H1 (cell line): ENCODE measurements at regions not wholly inside any gene's neighbourhood (a gene's known extent, or its start where the extent isn't known, plus 50 kb on each side); places are given as distances from the start of the nearest gene placed in this dataset.

ENCODE experiments used
- ATF2 ChIP-seq: IDR thresholded peaks from 2 replicates; pipeline ENCODE4 v1.6.1; 2012; ENCODE audit warnings: low read length, inconsistent platforms
- CREB1 ChIP-seq: IDR thresholded peaks from 2 replicates; pipeline ENCODE4 v1.6.1; 2012; ENCODE audit warnings: inconsistent platforms
- CTCF ChIP-seq, 3 experiments: IDR thresholded peaks; 1 replicate in 2 of 3; 2 replicates in 1 of 3; pipeline versions ENCODE4 v1.5.1 to v1.6.1; 2011; ENCODE audit warnings: low read length in 3 of 3, mild to moderate bottlenecking in 3 of 3, inconsistent platforms in 2 of 3, low read depth in 1 of 3, moderate library complexity in 1 of 3; ENCODE audit not compliant: insufficient read depth in 1 of 3; ENCODE audit errors: control extremely low read depth in 1 of 3
- EZH2 ChIP-seq: fragments of 200-600 bp; sonication (generic); IDR thresholded peaks from 2 replicates; pipeline ENCODE4 v1.7.1; 2012; ENCODE audit warnings: low read depth, mild to moderate bottlenecking, moderate library complexity, low read length, inconsistent platforms; ENCODE audit not compliant: severe bottlenecking
- POLR2A ChIP-seq, 2 experiments: IDR thresholded peaks; 1 replicate in 1 of 2; 2 replicates in 1 of 2; pipeline ENCODE4 v1.6.1; 2011; ENCODE audit warnings: low read depth in 2 of 2, low read length in 2 of 2, mild to moderate bottlenecking in 2 of 2; ENCODE audit errors: control extremely low read depth in 1 of 2
- POLR2AphosphoS5 ChIP-seq: IDR thresholded peaks from 2 replicates; pipeline ENCODE4 v1.6.1; 2011; ENCODE audit warnings: low read depth, low read length
- SIN3A ChIP-seq, 2 experiments: IDR thresholded peaks in 1 of 2; conservative IDR thresholded peaks in 1 of 2; 2 replicates each; pipeline ENCODE4 v1.6.1; 2011 to 2012; ENCODE audit warnings: low read length in 2 of 2, improper control_type of control experiment in 1 of 2, low read depth in 1 of 2, mild to moderate bottlenecking in 1 of 2
- TAF1 ChIP-seq: IDR thresholded peaks from 2 replicates; pipeline ENCODE4 v1.6.1; 2011; ENCODE audit warnings: mild to moderate bottlenecking, low read depth, low read length
- YY1 ChIP-seq: IDR thresholded peaks from 2 replicates; pipeline ENCODE4 v1.6.1; 2011; ENCODE audit warnings: low read depth, mild to moderate bottlenecking, low read length

GRCh38 chr3:8050283-8050682 lies 451.3 kb upstream of the LMCD1 start:
- TF ChIP-seq CTCF (IDR thresholded peaks at IDR 0.05; ENCODE audit: control extremely low read depth in 1 of 3, insufficient read depth in 1 of 3, low read depth in 1 of 3, low read length in 3 of 3) (no peak), CREB1 (no peak), POLR2AphosphoS5 (no peak), ATF2 (no peak), TAF1 (no peak), YY1 (no peak), POLR2A (IDR thresholded peaks at IDR 0.05; ENCODE audit: control extremely low read depth in 1 of 2, low read depth in 2 of 2, low read length in 2 of 2) (no peak), SIN3A (conservative IDR thresholded peaks at IDR 0.05 in 1 of 2, IDR thresholded peaks at IDR 0.05 in 1 of 2; ENCODE audit: low read depth in 1 of 2, low read length in 2 of 2) (no peak), EZH2 (no peak)
